GM12878 (cell line): ENCODE measurements at regions not wholly inside any gene's neighbourhood (a gene's known extent, or its start where the extent isn't known, plus 50 kb on each side); places are given as distances from the start of the nearest gene placed in this dataset.
A peak's percentile ranks its signal among the peaks of the same experiment; 100 is the strongest.

Experiments
- ATAC-seq: fragments of 200-7000 bp; cut with Tn5 transposase; 3 replicates; pipeline ENCODE4 v1.9.1; 2020; ENCODE audit warnings: mild to moderate bottlenecking, moderate library complexity
- BruUV-seq: library from RNA; stranded (reverse); fragments of 400-500 nt; replicated peaks from 2 replicates; lab custom pipeline; 2021; lab: Mats Ljungman, UMichigan
- CTCF ChIA-PET: fragments of 300-600 bp; sonication (Branson Sonifier 250); formaldehyde crosslinking; extraction: SDS; loops from one replicate; lab custom pipeline; 2021; ENCODE audit warnings: inconsistent platforms; lab: Yijun Ruan, JAX
- POLR2A ChIA-PET: fragments of 350-600 bp; formaldehyde crosslinking; extraction: SDS; loops from one replicate; lab custom pipeline; 2021; ENCODE audit warnings: inconsistent platforms; lab: Charles Lee
- RAD21 ChIA-PET: fragments of 300-600 bp; sonication (Branson Sonifier 250); formaldehyde crosslinking; loops from one replicate; lab custom pipeline; 2023; ENCODE audit warnings: antibody characterized with exemption; ENCODE audit not compliant: unreplicated experiment; lab: Charles Lee
- SMC1A ChIA-PET: fragments of 300-600 bp; sonication (Branson Sonifier 250); formaldehyde crosslinking; loops from one replicate; lab custom pipeline; 2023; ENCODE audit not compliant: unreplicated experiment, uncharacterized antibody; lab: Charles Lee
- DNase-seq: peaks from one replicate; pipeline ENCODE4 v3.0.0-alpha.2; 2011; ENCODE audit warnings: low read depth, low spot score
- FAIRE-seq: peaks from 3 replicates; lab custom pipeline; 2011; peaks lifted over from hg19 to GRCh38; lab: Jason Lieb, UNC
- H2AFZ ChIP-seq: 2 replicates; pipeline ENCODE4 v1.6.0; 2011; ENCODE audit warnings: low read depth, low read length, control low read depth; ENCODE audit not compliant: control insufficient read depth
- H3K27ac ChIP-seq: 2 replicates; pipeline ENCODE4 v1.5.1; 2011; ENCODE audit warnings: control low read depth; ENCODE audit not compliant: control insufficient read depth, insufficient read depth
- H3K27me3 ChIP-seq, 2 experiments: replicated peaks in 1 of 2; 2 replicates each; pipeline versions ENCODE4 v1.6.0 to v1.6.1; 2011; ENCODE audit warnings: low read length in 1 of 2; ENCODE audit not compliant: control insufficient read depth in 2 of 2, insufficient read depth in 2 of 2
- H3K36me3 ChIP-seq, 2 experiments: 2 replicates each; pipeline ENCODE4 v1.5.1; 2011; ENCODE audit warnings: low read length in 1 of 2; ENCODE audit not compliant: control insufficient read depth in 2 of 2, insufficient read depth in 2 of 2
- H3K4me1 ChIP-seq: 2 replicates; pipeline ENCODE4 v1.6.1; 2011; ENCODE audit warnings: mild to moderate bottlenecking, low read length, moderate library complexity, mixed read lengths; ENCODE audit not compliant: control insufficient read depth, insufficient read depth
- H3K4me2 ChIP-seq: 2 replicates; pipeline ENCODE4 v1.6.0; 2011; ENCODE audit warnings: control low read depth; ENCODE audit not compliant: control insufficient read depth, insufficient read depth
- H3K4me3 ChIP-seq: fragments of 200-600 bp; sonication (generic); 2 replicates; pipeline ENCODE4 v1.5.1; 2016
- H3K79me2 ChIP-seq: 2 replicates; pipeline ENCODE4 v1.6.0; 2011; ENCODE audit warnings: low read length; ENCODE audit not compliant: control insufficient read depth, insufficient read depth
- H3K9ac ChIP-seq: 2 replicates; pipeline ENCODE4 v1.8.0; 2011; ENCODE audit warnings: low read length, control low read depth, mixed read lengths; ENCODE audit not compliant: control insufficient read depth, insufficient read depth
- H3K9me3 ChIP-seq: replicated peaks from 3 replicates; pipeline ENCODE4 v1.5.1; 2011; ENCODE audit warnings: mild to moderate bottlenecking, low read length; ENCODE audit not compliant: control insufficient read depth, insufficient read depth
- H4K20me1 ChIP-seq: 2 replicates; pipeline ENCODE4 v1.6.0; 2011; ENCODE audit not compliant: control insufficient read depth, insufficient read depth
- REST ChIP-seq: IDR thresholded peaks from 2 replicates; pipeline ENCODE4 v1.6.1; 2012; ENCODE audit warnings: mild to moderate bottlenecking, low read depth, low read length
- ZNF687 ChIP-seq: fragments of 450-650 bp; IDR thresholded peaks from 2 replicates; pipeline ENCODE4 v1.6.1; 2017; ENCODE audit warnings: mild to moderate bottlenecking, moderate library complexity
- WGBS: methylation state at CpG from one replicate; pipeline ENCODE4 v1.1.6; 2016; ENCODE audit warnings: low lambda C conversion rate; ENCODE audit not compliant: insufficient replicate concordance, insufficient coverage; ENCODE audit errors: missing lambda C conversion rate; 5-methylcytosine and 5-hydroxymethylcytosine counted together
- in situ Hi-C: fragments of 300-500 bp; cut with MboI; formaldehyde crosslinking; loops from 9 replicates; pipeline ENCODE4 v1.14.3; 2018; ENCODE audit warnings: mixed read lengths
- intact Hi-C: fragments of 100-400 bp; cut with micrococcal nuclease; formaldehyde crosslinking; loops from one replicate; pipeline ENCODE4 v1.14.2; 2022; ENCODE audit not compliant: unreplicated experiment

- ChIA-PET CTCF (no interaction called here), POLR2A (no interaction called here), RAD21 (no interaction called here)
- no peak overlapping the region for H3K4me2 ChIP-seq
- 39% methylated on average over 3 of the region's 3 CpGs for WGBS
- in situ Hi-C loops (no loop called here), intact Hi-C loops (no loop called here)
- H3K36me3 ChIP-seq: no peaks in the 10 kb centered on the region
- FAIRE-seq: no peak
- no TSS peak for BruUV-seq
- no peaks in the 10 kb centered on the region for H3K9me3 ChIP-seq
- no peaks in the 10 kb centered on the region for H3K79me2 ChIP-seq
- H3K4me1 ChIP-seq: no peaks in the 10 kb centered on the region
- no peaks in the 10 kb centered on the region for H3K27me3 ChIP-seq
- no peak overlapping the region for H3K9ac ChIP-seq
- H3K4me3 ChIP-seq: no peak overlapping the region
- H2AFZ ChIP-seq: no peak overlapping the region
- H3K27ac ChIP-seq: no peak overlapping the region
- TF ChIP-seq REST (peak; percentile 65; the same call in 1 of the 2 replicates), ZNF687 (no peak)
- TF ChIP-seq, all 136 proteins: peak for 1
- DNase-seq (no peak), ATAC-seq (no peak)
- SMC1A ChIA-PET: no interaction called here
- H4K20me1 ChIP-seq: no peaks in the 10 kb centered on the region
Measured at GRCh38 chr5:34552686-34553085, 103.4 kb upstream of the RAI14 start.
